ENCODE measurements at regions not wholly inside any gene's neighbourhood (a gene's known extent, or its start where the extent isn't known, plus 50 kb on each side); places are given as distances from the start of the nearest gene placed in this dataset.
"Not testable (repeated sequence)": the region's sequence is repeated elsewhere in the genome, so short reads cannot be mapped to it uniquely, and the experiment has no call there.

DNA sequence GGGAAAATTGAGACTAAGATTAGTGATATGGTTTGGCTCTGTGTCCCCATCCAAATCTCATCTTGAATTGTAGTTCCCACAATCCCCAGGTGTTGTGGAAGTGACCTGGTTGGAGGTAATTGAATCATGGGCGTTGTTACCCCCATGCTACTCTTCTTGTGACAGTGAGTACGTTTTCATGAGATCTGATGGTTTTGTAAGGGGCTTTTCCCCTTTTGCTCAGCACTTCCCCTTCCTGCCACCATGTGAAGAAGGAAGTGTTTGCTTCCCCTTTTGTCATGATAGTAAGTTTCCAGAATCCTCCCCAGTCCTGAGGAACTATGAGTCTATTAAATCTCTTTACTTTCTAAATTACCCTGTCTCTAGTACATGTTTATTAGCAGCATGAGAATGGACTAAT lies 729.9 kb upstream of the TPTE start:
- H2AFZ ChIP-seq (ENCODE audit: low read depth, low read length, severe bottlenecking); H3K4me3 ChIP-seq (ENCODE audit: insufficient read depth, low read length, poor library complexity, severe bottlenecking); H3K79me2 ChIP-seq (ENCODE audit: insufficient read depth, low read length); H3K9me2 ChIP-seq (replicated peaks; ENCODE audit: insufficient read depth, low read length); H3F3A ChIP-seq (ENCODE audit: insufficient read depth); H3K4me2 ChIP-seq (ENCODE audit: low read depth, low read length, poor library complexity, severe bottlenecking); H3K27ac ChIP-seq (ENCODE audit: low read depth, low read length); H3K9me3 ChIP-seq (ENCODE audit: insufficient read depth, low read length); H3K27me3 ChIP-seq (ENCODE audit: low read length); H3K36me3 ChIP-seq (ENCODE audit: low read length); H3K9ac ChIP-seq (ENCODE audit: low read length); H4K20me1 ChIP-seq (ENCODE audit: low read depth, low read length): not testable (repeated sequence)

DNA sequence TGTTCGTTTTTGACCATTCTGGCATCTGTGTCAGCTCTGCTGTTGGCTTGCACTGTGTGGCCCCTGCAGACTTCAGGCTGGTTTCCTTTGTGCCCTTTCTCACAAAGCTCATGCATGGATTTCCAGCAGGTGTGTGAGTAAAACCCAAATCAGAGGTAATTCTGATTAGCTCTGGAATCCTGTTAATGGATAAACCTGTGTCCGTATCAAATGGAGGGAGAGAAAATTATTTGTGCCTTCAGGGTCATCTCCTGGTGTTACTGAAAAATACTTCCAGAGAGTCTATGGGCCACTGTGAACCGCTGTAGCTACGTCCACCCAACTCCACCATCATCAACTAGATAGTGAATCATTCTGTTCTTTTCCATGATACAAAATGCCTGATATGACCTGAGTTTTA lies 726.1 kb upstream of the TPTE start:
- not testable (repeated sequence) for H3K9me3 ChIP-seq (ENCODE audit: insufficient read depth, low read length); H3K27ac ChIP-seq (ENCODE audit: low read depth, low read length); H3K4me2 ChIP-seq (ENCODE audit: low read depth, low read length, poor library complexity, severe bottlenecking)

GRCh38 chr21:9796293-9796692 lies 725.1 kb upstream of the TPTE start:
- H4K20me1 ChIP-seq (ENCODE audit: low read depth, low read length); H3K9me2 ChIP-seq (replicated peaks; ENCODE audit: insufficient read depth, low read length); H3K36me3 ChIP-seq (ENCODE audit: low read length); H3K27me3 ChIP-seq (ENCODE audit: low read length); H3K4me3 ChIP-seq (ENCODE audit: insufficient read depth, low read length, poor library complexity, severe bottlenecking); H3K27ac ChIP-seq (ENCODE audit: low read depth, low read length); H3K9ac ChIP-seq (ENCODE audit: low read length); H3K9me3 ChIP-seq (ENCODE audit: insufficient read depth, low read length); H3K4me2 ChIP-seq (ENCODE audit: low read depth, low read length, poor library complexity, severe bottlenecking); H2AFZ ChIP-seq (ENCODE audit: low read depth, low read length, severe bottlenecking); H3F3A ChIP-seq (ENCODE audit: insufficient read depth); H3K79me2 ChIP-seq (ENCODE audit: insufficient read depth, low read length): not testable (repeated sequence)

More for the DNA sequence above, 726.1 kb upstream of the TPTE start:
- not testable (repeated sequence) for H3K79me2 ChIP-seq (ENCODE audit: insufficient read depth, low read length); H3K4me3 ChIP-seq (ENCODE audit: insufficient read depth, low read length, poor library complexity, severe bottlenecking); H2AFZ ChIP-seq (ENCODE audit: low read depth, low read length, severe bottlenecking); H3F3A ChIP-seq (ENCODE audit: insufficient read depth); H3K9me2 ChIP-seq (replicated peaks; ENCODE audit: insufficient read depth, low read length); H3K9ac ChIP-seq (ENCODE audit: low read length); H4K20me1 ChIP-seq (ENCODE audit: low read depth, low read length); H3K36me3 ChIP-seq (ENCODE audit: low read length); H3K27me3 ChIP-seq (ENCODE audit: low read length)

DNA sequence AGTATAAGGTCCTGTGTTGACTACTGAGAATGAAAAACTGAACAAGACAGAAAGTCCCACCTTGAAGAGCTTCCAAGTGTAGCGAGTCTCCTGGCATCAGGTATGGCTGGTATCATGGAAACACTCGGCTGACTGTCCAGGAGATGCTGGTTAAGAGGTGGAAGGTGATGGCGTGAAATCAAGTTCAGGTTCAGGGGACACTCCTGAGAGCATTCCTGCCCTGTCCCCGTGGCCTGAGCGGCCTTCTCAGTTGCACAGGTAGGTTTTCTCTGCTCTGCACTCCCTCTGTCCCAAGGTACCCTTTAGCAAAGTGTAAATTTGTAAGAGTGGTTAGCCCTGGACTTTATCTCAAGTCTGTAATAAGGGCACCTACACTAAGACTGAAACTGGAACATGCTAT lies 713.7 kb upstream of the TPTE start:
- H3F3A ChIP-seq (ENCODE audit: insufficient read depth); H3K27me3 ChIP-seq (ENCODE audit: low read length); H3K36me3 ChIP-seq (ENCODE audit: low read length): not testable (repeated sequence)

DNA sequence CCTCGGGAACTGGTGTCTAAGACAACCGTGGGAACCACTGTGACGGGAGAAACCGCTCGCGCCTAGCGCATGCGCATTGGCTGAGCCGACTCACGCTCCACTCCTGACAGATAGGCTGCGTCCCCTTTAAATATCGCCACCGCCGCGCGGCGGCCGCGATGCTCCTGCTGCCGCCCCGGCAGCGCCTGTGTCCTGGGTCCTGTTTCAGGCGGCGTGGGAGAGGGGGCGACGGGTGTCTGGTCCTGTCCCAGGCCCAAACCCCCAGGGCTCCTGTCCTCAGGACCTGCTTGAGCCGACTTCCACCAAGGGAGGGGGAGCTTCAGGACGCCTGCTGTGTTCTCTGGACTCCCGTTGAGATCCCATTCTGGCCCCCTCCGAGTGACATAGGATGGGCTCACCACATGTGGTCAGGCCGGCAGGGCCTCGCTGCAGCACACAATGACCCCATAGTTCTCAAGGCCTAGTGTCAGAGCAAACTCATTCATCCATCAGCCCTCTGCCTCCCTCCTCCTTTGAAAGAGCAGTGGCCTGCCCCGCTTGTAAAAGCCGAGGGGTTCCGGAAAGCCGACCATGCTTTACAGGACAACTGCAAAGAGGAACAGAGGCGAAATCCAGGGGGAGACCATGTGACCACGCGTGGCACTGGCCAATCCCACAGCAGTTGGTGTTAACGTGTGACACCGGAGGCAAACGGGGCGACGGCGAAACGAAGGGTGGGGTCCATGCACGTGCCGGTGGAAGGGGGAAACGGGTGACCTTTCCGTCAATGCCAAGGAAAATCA lies 710.0 kb upstream of the TPTE start:
- H3K36me3 ChIP-seq (ENCODE audit: low read length); H3K9me2 ChIP-seq (replicated peaks; ENCODE audit: insufficient read depth, low read length); H3K9ac ChIP-seq (ENCODE audit: low read length); H3F3A ChIP-seq (ENCODE audit: insufficient read depth); H3K9me3 ChIP-seq (ENCODE audit: insufficient read depth, low read length); H3K79me2 ChIP-seq (ENCODE audit: insufficient read depth, low read length); H3K27ac ChIP-seq (ENCODE audit: low read depth, low read length); H3K4me3 ChIP-seq (ENCODE audit: insufficient read depth, low read length, poor library complexity, severe bottlenecking); H3K27me3 ChIP-seq (ENCODE audit: low read length); H2AFZ ChIP-seq (ENCODE audit: low read depth, low read length, severe bottlenecking); H4K20me1 ChIP-seq (ENCODE audit: low read depth, low read length); H3K4me2 ChIP-seq (ENCODE audit: low read depth, low read length, poor library complexity, severe bottlenecking): not testable (repeated sequence)

More for the DNA sequence above, 713.7 kb upstream of the TPTE start:
- not testable (repeated sequence) for H3K9ac ChIP-seq (ENCODE audit: low read length); H3K4me2 ChIP-seq (ENCODE audit: low read depth, low read length, poor library complexity, severe bottlenecking); H3K27ac ChIP-seq (ENCODE audit: low read depth, low read length); H4K20me1 ChIP-seq (ENCODE audit: low read depth, low read length); H2AFZ ChIP-seq (ENCODE audit: low read depth, low read length, severe bottlenecking); H3K9me2 ChIP-seq (replicated peaks; ENCODE audit: insufficient read depth, low read length); H3K4me3 ChIP-seq (ENCODE audit: insufficient read depth, low read length, poor library complexity, severe bottlenecking); H3K79me2 ChIP-seq (ENCODE audit: insufficient read depth, low read length); H3K9me3 ChIP-seq (ENCODE audit: insufficient read depth, low read length)

- H3K9ac ChIP-seq (ENCODE audit: low read length); H3K27ac ChIP-seq (ENCODE audit: low read depth, low read length); H4K20me1 ChIP-seq (ENCODE audit: low read depth, low read length); H3K4me3 ChIP-seq (ENCODE audit: insufficient read depth, low read length, poor library complexity, severe bottlenecking); H3K9me2 ChIP-seq (replicated peaks; ENCODE audit: insufficient read depth, low read length); H3K79me2 ChIP-seq (ENCODE audit: insufficient read depth, low read length); H3K9me3 ChIP-seq (ENCODE audit: insufficient read depth, low read length); H3F3A ChIP-seq (ENCODE audit: insufficient read depth); H3K4me2 ChIP-seq (ENCODE audit: low read depth, low read length, poor library complexity, severe bottlenecking); H3K27me3 ChIP-seq (ENCODE audit: low read length); H2AFZ ChIP-seq (ENCODE audit: low read depth, low read length, severe bottlenecking); H3K36me3 ChIP-seq (ENCODE audit: low read length): not testable (repeated sequence)
Measured at GRCh38 chr21:9812507-9812906, 708.9 kb upstream of the TPTE start.

GRCh38 chr21:9813894-9814814 lies 707.2 kb upstream of the TPTE start:
- not testable (repeated sequence) for H3K36me3 ChIP-seq (ENCODE audit: low read length); H3K4me2 ChIP-seq (ENCODE audit: low read depth, low read length, poor library complexity, severe bottlenecking); H3K9ac ChIP-seq (ENCODE audit: low read length); H3F3A ChIP-seq (ENCODE audit: insufficient read depth); H3K9me2 ChIP-seq (replicated peaks; ENCODE audit: insufficient read depth, low read length); H3K4me3 ChIP-seq (ENCODE audit: insufficient read depth, low read length, poor library complexity, severe bottlenecking); H2AFZ ChIP-seq (ENCODE audit: low read depth, low read length, severe bottlenecking); H3K79me2 ChIP-seq (ENCODE audit: insufficient read depth, low read length); H3K27me3 ChIP-seq (ENCODE audit: low read length); H4K20me1 ChIP-seq (ENCODE audit: low read depth, low read length); H3K27ac ChIP-seq (ENCODE audit: low read depth, low read length); H3K9me3 ChIP-seq (ENCODE audit: insufficient read depth, low read length)
